HEK293 (cell line): ENCODE measurements at regions not wholly inside any gene's neighbourhood (a gene's known extent, or its start where the extent isn't known, plus 50 kb on each side); places are given as distances from the start of the nearest gene placed in this dataset.

Experiments
- CTCF ChIA-PET: fragments of 350-600 bp; formaldehyde crosslinking; extraction: SDS; loops from one replicate; lab custom pipeline; 2021; ENCODE audit warnings: antibody characterized with exemption; lab: Yijun Ruan, JAX
- POLR2A ChIA-PET: fragments of 300-600 bp; formaldehyde crosslinking; extraction: SDS; loops from one replicate; lab custom pipeline; 2020; ENCODE audit warnings: antibody characterized with exemption, inconsistent platforms; lab: Yijun Ruan, JAX
- H3K27ac ChIP-seq: fragments of 200-500 bp; sonication (Bioruptor generic); 2 replicates; pipeline ENCODE4 v1.5.1; 2014; ENCODE audit warnings: low read depth, low read length, control low read depth, inconsistent platforms; ENCODE audit errors: extremely low read depth
- H3K36me3 ChIP-seq, 2 experiments: fragments of 200-500 bp in 1 of 2; sonication (Bioruptor generic) in 1 of 2; 1 replicate in 1 of 2; 2 replicates in 1 of 2; pipeline ENCODE4 v1.5.1; 2014 to 2017; ENCODE audit warnings: inconsistent platforms in 2 of 2, low read length in 2 of 2; ENCODE audit not compliant: control insufficient read depth in 2 of 2, insufficient read depth in 1 of 2
- H3K4me1 ChIP-seq: fragments of 200-500 bp; sonication (Bioruptor generic); 2 replicates; pipeline ENCODE4 v1.5.1; 2014; ENCODE audit warnings: mild to moderate bottlenecking, low read length, inconsistent platforms; ENCODE audit not compliant: control insufficient read depth, insufficient read depth
- H3K4me3 ChIP-seq: 2 replicates; pipeline ENCODE4 v1.5.1; 2011; ENCODE audit warnings: low read depth, mild to moderate bottlenecking, control low read depth, low read length, moderate library complexity
- H3K9me3 ChIP-seq: fragments of 200-500 bp; sonication (Bioruptor generic); 2 replicates; pipeline ENCODE4 v1.5.1; 2014; ENCODE audit warnings: low read depth, low read length, inconsistent platforms; ENCODE audit not compliant: control insufficient read depth, insufficient read depth
- GLIS1 ChIP-seq: fragments of 450-650 bp; formaldehyde crosslinking; IDR thresholded peaks from 2 replicates; pipeline ENCODE4 v1.5.1; 2016; ENCODE audit warnings: missing biosample characterization, missing genetic modification characterization
- MZF1 ChIP-seq: fragments of 450-650 bp; formaldehyde crosslinking; IDR thresholded peaks from 2 replicates; pipeline ENCODE4 v1.5.1; 2017; ENCODE audit warnings: missing biosample characterization, missing genetic modification characterization, borderline replicate concordance
- PRDM6 ChIP-seq: fragments of 450-650 bp; formaldehyde crosslinking; IDR thresholded peaks from 2 replicates; pipeline ENCODE4 v1.5.1; 2017; ENCODE audit warnings: missing biosample characterization, missing genetic modification characterization
- REST ChIP-seq: fragments of 450-650 bp; formaldehyde crosslinking; IDR thresholded peaks from 2 replicates; pipeline ENCODE4 v1.5.1; 2016; ENCODE audit warnings: missing biosample characterization, missing genetic modification characterization
- ZBTB48 ChIP-seq: fragments of 450-650 bp; formaldehyde crosslinking; IDR thresholded peaks from 2 replicates; pipeline ENCODE4 v1.5.1; 2016; ENCODE audit warnings: missing biosample characterization, missing genetic modification characterization
- ZFP41 ChIP-seq: fragments of 450-650 bp; formaldehyde crosslinking; IDR thresholded peaks from 2 replicates; pipeline ENCODE4 v1.5.1; 2016; ENCODE audit warnings: missing biosample characterization, missing genetic modification characterization, borderline replicate concordance
- ZNF121 ChIP-seq: fragments of 450-650 bp; formaldehyde crosslinking; IDR thresholded peaks from 2 replicates; pipeline ENCODE4 v1.5.1; 2016; ENCODE audit warnings: missing biosample characterization, missing genetic modification characterization
- ZNF16 ChIP-seq: fragments of 450-650 bp; formaldehyde crosslinking; IDR thresholded peaks from 2 replicates; pipeline ENCODE4 v1.5.1; 2016; ENCODE audit warnings: low read depth, missing biosample characterization, missing genetic modification characterization
- ZNF18 ChIP-seq: fragments of 450-650 bp; formaldehyde crosslinking; IDR thresholded peaks from 2 replicates; pipeline ENCODE4 v1.5.1; 2016; ENCODE audit warnings: missing biosample characterization, missing genetic modification characterization
- ZNF302 ChIP-seq: fragments of 450-650 bp; formaldehyde crosslinking; IDR thresholded peaks from 2 replicates; pipeline ENCODE4 v1.5.1; 2016; ENCODE audit warnings: missing biosample characterization, missing genetic modification characterization, low read depth
- ZNF555 ChIP-seq: fragments of 450-650 bp; formaldehyde crosslinking; conservative IDR thresholded peaks from 2 replicates; pipeline ENCODE4 v1.5.1; 2017; ENCODE audit warnings: missing biosample characterization, mild to moderate bottlenecking, missing genetic modification characterization, inconsistent platforms
- ZNF600 ChIP-seq: fragments of 450-650 bp; formaldehyde crosslinking; IDR thresholded peaks from 2 replicates; pipeline ENCODE4 v1.5.1; 2016; ENCODE audit warnings: missing biosample characterization, missing genetic modification characterization
- ZNF654 ChIP-seq: fragments of 450-650 bp; formaldehyde crosslinking; IDR thresholded peaks from 2 replicates; pipeline ENCODE4 v1.5.1; 2016; ENCODE audit warnings: low read depth, missing biosample characterization, missing genetic modification characterization
- ZNF664 ChIP-seq: fragments of 450-650 bp; formaldehyde crosslinking; IDR thresholded peaks from 2 replicates; pipeline ENCODE4 v1.5.1; 2016; ENCODE audit warnings: missing biosample characterization, missing genetic modification characterization
- ZNF670 ChIP-seq: fragments of 450-650 bp; formaldehyde crosslinking; IDR thresholded peaks from 2 replicates; pipeline ENCODE4 v1.5.1; 2016; ENCODE audit warnings: missing biosample characterization, missing genetic modification characterization, low read depth
- ZNF704 ChIP-seq: fragments of 450-650 bp; formaldehyde crosslinking; IDR thresholded peaks from 2 replicates; pipeline ENCODE4 v1.5.1; 2016; ENCODE audit warnings: missing biosample characterization, missing genetic modification characterization
- ZNF707 ChIP-seq: fragments of 450-650 bp; formaldehyde crosslinking; IDR thresholded peaks from 2 replicates; pipeline ENCODE4 v1.5.1; 2016; ENCODE audit warnings: missing biosample characterization, missing genetic modification characterization
- ZNF76 ChIP-seq: fragments of 450-650 bp; formaldehyde crosslinking; IDR thresholded peaks from 2 replicates; pipeline ENCODE4; 2016; ENCODE audit warnings: low read depth, missing biosample characterization, missing genetic modification characterization, borderline replicate concordance
- ZSCAN4 ChIP-seq: fragments of 450-650 bp; formaldehyde crosslinking; IDR thresholded peaks from 2 replicates; pipeline ENCODE4 v1.5.1; 2017; ENCODE audit warnings: missing biosample characterization, missing genetic modification characterization

- TF ChIP-seq ZNF16 (tag by site-specific recombination), result no peak
- H3K36me3 ChIP-seq, result no peaks in the 10 kb centered on the region
- H3K9me3 ChIP-seq, result no peaks in the 10 kb centered on the region
- ChIA-PET CTCF (interaction anchor here (0.6 to 0.9 kb wide), 4 partner anchors 12 to 448 kb away, joined by 3 to 5 read pairs (median 3); no protein-coding TSS in a partner anchor), POLR2A (no interaction called here)
- no peak overlapping the region for H3K4me3 ChIP-seq
- no peak overlapping the region for H3K27ac ChIP-seq
- H3K4me1 ChIP-seq, result no peaks in the 10 kb centered on the region; the same call in 1 of the 2 replicates
These were observed 202.9 kb downstream of the SYK start for GRCh38 chr9:91004484-91004883.

- CTCF ChIA-PET, result interaction anchor here (0.6 to 0.9 kb wide), 3 partner anchors 37 to 447 kb away, joined by 3 to 5 read pairs (median 3); no protein-coding TSS in a partner anchor
These were observed 203.4 kb downstream of the SYK start for GRCh38 chr9:91004992-91005391.

More at GRCh38 chr9:91004992-91005391, 203.4 kb downstream of the SYK start:
- Histone ChIP-seq H3K4me3 (no peak overlapping the region), H3K36me3 (no peaks in the 10 kb centered on the region), H3K4me1 (no peaks in the 10 kb centered on the region; the same call in 1 of the 2 replicates), H3K27ac (no peak overlapping the region), H3K9me3 (no peaks in the 10 kb centered on the region)
- POLR2A ChIA-PET, result no interaction called here
- TF ChIP-seq ZNF707 (tag by site-specific recombination) (no peak), ZNF76 (no peak), ZNF18 (no peak), PRDM6 (tag by site-specific recombination) (no peak), REST (tag by site-specific recombination) (no peak), ZFP41 (tag by site-specific recombination) (no peak), ZNF670 (tag by site-specific recombination) (no peak), ZSCAN4 (no peak), ZNF302 (tag by site-specific recombination) (no peak), ZNF654 (tag by site-specific recombination) (no peak), ZNF600 (no peak), ZBTB48 (tag by site-specific recombination) (no peak), MZF1 (tag by site-specific recombination) (no peak), ZNF704 (tag by site-specific recombination) (no peak), GLIS1 (no peak), ZNF664 (tag by site-specific recombination) (no peak), ZNF555 (tag by site-specific recombination) (no peak), ZNF121 (tag by site-specific recombination) (no peak)
